ENCODE measurements at regions not wholly inside any gene's neighbourhood (a gene's known extent, or its start where the extent isn't known, plus 50 kb on each side); places are given as distances from the start of the nearest gene placed in this dataset.

DNA sequence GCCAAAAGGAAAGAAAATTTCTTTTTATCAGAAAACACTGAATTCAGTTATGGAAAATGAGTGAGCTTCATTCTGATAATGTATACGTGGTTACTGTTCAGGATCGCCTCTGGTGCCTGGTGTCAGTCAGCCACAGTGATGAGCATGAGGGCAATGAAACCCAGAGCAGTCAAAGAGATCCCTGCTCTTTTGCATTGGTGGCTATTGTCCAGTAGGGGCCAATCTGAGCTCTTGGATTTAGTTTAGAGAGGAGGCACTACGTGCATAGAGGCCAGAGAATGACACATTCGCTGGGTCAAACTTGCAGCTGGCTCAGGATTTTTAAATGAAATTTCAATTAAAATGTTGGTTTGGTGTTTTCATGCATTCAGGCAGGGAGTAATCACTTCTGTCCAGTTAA is 522.9 kb downstream of the TMEM182 start:
- no peak for DNase-seq

DNA sequence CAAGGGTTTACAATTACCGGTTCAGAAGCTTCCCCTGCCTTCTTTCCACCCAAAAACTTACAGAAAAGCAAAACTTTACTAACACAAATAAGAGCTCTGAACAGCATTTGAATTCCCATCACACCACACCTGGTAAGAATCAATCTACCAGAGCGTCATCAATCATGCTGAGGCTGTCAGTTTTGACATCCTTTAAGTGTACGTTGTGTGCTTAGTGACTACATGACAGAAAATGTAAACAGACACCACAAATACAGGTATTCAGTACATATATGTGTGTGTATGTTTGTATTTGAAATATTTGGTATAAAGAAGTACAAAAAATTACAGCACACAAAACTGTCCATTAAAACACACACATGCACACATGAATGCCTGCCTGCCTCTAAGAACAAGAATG is 523.5 kb downstream of the TMEM182 start:
- DNase-seq: no peak

DNA sequence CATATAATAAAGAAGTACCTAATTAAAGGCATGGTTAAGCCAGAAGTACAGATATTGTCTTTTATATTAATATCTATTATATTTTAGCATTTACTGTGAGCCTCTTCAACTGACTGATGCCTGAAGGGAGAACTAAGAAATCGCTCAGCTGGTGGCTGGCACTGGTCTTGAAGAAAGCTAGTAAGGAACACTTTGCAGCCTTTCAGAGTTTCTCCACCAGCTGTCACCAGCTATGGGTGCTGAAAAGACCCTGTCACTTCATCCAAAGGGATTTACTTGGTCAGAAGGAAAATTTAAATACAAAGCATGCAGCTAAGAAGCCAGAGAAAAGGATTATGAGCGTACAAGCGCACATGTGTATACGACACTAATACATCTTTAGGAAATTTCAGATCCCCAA is 525.9 kb downstream of the TMEM182 start:
- DNase-seq: no peak

DNA sequence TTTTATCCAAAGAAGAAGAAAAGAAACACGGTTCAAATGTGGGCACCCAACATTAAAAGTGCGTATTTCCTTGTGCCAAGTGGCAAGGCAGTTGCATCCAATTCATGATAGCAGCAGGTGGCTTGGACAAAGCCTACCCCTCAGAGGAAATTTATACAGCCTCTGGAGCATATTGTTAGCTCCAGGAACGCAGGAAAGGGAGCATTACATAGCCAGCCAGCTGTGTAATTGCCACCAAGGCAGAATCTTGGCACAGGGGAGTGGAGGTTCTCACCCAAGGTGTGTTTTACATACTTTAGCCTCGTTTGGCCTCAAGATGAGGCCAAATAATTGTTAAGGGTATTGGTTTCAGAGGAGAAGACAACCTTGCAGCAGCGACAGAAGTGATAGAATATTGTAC is 526.9 kb downstream of the TMEM182 start:
- DNase-seq: no peak

DNA sequence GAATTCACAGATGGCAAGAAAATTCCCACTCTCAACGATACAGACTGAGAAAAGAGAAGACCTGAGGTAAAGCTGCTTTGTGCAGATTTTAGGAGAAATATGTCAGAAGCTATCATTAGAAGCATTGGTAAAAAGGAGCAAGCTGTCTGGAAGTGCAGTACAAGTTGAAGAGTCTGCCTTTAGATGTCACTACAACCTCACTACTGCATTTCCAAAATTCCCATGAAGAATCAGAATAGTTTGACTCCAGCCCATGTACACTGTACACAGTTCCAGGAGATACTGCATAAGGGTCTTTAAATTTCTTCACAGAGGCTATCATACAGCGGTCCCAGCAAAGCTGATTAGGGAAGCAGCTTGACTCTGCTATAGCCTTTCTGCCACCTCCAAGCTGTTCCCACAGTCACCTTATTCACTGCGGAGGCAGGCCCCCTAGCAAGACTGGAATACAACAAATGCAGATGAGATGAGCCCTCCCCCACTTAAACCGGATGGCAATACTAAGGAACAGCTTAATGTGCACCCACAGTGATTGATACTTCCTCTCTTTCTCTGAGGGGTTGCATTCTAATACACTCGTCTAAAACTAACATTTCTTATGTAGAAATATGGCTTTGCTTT is 527.4 kb downstream of the TMEM182 start:
- DNase-seq: no peak

DNA sequence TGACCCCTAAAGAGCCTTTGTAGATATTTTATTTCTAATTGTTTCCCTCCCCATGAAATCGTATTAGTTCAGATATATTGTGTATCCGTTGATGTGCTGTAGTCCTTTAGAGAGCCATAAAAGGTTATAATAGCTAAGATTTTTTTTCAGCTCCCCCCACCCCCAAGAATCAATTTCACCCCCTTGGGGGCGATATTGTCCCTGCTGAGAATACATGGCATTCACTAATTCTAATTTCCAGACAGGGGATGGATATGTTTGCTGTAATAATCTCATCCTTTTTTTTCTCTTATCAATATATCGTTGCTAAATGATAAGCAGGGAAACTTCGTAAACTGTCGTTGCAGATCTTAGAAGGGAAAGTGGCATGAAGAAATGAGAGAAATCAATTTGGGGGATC is 530.7 kb downstream of the TMEM182 start:
- no peak for DNase-seq

DNA sequence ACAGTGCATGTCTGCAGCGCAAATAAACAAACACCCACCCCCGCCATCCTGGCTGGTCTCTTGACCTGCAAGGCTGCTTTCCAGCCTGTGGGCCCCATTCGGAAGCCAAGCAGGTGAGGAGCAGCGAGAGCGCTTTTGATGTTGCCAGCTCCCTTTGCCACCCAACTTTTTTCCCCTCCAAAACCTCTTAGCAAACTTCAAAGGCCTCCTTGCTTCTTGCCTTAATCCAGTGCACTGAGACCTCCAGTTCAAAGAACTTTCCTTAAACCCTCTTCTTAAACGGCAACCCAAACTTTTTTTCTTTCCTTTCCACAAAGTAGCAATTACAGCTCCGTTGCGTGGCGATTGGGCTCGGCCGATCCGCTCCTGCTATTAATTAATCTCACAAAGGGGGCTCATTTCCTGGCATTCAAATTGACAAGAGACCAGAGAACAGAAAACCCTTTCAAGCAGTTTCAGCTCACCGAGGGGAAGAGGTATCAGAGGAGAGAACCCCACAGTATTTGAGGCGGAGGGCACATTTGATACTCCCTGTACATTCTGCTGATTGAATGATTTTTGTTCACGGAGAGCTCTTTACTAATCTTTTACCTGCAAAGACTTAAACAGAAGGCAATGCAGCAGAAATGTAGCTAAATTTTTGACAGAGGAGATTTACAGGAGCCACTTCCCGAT is 531.4 kb downstream of the TMEM182 start:
- DNase-seq: no peak

DNA sequence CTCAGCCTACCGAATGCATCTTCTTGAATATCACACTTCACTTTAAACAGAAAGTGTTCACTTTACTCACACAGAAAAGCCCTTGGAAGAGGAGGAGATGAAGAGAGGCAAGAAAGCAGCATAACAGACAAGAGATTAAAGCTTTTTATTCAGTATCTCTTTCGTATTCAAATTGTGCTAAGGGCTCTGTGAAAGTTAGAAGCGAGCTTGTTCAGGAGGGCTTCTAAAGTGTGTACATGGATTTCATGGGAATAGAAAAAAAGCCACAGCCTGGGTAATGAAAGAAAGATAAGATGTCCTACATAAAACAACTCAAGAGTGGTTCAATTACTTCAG is 531.9 kb downstream of the TMEM182 start:
- DNase-seq: no peak

DNA sequence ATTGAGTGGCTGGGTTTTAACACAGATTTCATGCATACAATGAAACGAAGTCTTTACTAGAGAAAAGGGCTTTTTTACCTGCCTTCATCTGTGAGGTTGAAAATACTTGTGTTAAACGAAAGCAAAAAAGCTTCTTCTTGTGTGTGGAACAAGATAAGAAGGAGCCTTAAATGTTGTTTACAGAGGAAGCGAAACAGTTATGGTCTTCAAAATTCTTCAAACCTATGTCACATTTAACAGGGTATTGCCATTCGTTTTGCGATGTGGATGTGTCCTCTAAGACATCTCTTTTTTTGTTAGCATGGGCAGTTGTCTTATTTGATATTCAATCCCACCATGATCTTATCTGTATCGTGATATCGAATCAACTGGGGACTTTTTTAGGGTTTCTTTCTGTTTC is 532.6 kb downstream of the TMEM182 start:
- no peak for DNase-seq

DNA sequence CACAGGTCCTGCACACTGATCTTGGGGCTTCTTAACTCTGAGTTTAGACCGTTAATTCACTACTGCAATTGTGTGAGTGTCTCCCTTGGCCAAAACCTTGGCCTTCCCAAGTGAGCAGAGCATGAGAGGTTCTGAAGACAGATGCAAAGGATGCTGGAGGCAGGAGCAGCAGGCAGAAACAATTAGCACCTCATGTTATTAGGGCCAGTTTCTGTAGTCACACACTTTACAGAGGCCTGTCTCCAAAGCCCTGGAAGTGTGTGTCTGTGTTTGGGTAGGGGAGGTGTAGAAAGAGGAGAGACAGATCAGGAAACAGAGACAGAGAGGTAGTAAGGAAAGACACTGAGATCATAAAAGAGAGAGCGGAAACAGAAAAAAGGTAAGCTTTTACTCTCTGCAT is 533.8 kb downstream of the TMEM182 start:
- no peak for DNase-seq

DNA sequence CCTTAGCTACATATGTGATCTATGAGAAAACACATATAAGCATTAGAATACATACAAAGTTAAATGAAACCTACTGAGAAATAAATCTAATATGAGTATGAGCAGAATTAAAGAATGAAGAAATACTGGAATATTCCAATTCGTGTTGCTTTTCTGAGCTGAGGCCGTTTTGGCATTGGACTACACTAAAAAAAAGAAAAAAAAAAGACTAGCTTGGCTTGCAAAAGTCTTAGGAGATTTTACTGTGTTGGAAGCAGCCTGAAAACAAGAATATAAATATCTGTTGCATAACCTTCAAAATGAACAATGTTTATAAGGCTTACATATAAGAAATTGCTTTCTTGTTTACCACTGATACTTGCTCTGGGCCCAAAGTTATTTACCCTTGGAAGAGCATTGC is 562.8 kb downstream of the TMEM182 start:
- no peak for DNase-seq

DNA sequence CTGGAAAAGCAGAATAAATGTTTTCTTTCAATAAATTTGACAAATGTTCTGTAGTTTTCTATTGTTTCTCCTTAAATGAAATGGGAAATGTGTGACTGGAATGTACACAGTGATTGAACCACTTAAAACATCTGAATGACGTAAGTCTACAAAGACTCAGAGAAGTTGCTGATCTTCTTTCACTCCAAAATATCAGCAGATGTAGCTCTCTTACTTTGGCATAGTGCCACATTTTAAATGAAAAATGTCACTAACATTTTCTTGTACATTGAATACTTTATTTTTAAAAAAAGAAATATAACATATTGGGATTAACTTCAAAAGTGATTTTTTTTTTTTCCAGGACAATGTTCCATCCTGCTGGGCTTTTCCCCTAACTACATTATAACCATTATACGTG is 565.6 kb downstream of the TMEM182 start:
- no peak for DNase-seq

DNA sequence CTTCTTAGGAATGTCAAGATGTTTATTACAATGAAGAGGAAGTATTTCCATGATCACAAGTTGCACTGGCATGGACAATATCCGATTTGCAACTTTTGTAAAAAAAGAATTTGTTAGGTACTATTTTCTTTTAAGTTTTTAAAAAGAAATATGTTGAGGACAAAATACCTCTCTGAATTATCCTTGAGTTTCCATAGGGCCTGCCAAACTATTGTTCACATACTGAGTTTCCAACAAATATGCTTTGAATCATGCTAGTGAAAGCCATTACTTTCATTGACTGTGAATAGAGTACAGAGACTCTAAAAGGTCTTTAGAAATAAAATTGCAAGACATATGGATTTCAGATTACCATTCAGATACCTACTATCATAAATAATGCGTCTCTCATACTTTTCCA is 566.1 kb downstream of the TMEM182 start:
- no peak for DNase-seq

DNA sequence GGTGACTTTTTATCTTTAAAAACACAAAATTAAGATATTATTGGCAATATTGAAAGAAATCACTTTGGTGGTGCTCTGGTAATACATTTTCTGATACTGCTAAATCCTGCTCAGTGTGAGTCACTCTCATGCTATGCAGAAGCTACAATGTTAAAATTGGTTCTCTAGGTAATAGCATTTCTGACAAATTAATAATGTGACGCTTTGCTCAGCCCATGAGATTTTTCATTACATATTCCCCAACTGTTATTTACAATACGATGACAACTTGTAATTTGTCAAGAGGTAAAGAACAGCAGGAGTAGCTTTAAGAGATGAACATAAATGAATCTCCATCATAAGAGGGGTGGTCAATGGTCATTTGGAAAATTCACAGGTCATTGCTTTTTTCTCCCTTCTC is 573.6 kb downstream of the TMEM182 start:
- no peak for DNase-seq

DNA sequence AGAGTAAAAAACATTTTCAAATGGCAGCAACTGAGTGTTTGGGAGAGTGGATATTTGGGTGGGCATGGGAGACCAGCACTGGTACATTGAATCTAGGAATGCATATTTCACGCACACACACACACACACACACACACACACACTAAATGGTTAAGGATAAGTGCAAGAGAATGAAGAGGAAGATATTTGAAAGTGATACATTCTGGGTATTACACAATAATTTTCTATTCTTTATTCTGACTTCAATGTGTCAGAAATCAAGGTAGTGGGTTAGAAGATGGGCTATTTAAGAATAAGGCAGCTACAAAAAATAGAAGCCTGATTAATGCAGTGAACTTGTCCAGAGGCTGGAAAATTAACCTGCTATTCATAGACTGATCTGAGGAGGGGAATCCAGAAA is 577.0 kb downstream of the TMEM182 start:
- DNase-seq: no peak

DNA sequence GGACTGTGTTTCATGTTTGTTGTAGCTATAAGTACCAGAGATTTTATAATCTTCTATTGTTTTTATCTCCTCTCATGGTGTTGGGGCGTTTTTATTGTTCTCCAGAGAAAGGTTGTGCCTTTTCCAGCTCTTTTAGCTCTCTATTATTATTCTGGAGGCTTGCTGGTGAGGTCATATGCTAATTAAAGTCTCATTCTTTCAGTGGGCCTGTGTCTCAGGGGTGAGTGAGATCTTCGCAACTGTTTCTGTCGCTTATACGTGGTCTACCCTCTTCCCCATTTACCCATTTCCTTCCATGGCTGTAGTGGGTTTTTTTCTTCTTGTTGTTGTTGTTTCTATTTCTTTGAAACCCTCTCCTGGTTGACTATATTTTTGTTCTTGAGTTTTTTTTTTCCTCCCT is 584.9 kb downstream of the TMEM182 start:
- DNase-seq: no peak

DNA sequence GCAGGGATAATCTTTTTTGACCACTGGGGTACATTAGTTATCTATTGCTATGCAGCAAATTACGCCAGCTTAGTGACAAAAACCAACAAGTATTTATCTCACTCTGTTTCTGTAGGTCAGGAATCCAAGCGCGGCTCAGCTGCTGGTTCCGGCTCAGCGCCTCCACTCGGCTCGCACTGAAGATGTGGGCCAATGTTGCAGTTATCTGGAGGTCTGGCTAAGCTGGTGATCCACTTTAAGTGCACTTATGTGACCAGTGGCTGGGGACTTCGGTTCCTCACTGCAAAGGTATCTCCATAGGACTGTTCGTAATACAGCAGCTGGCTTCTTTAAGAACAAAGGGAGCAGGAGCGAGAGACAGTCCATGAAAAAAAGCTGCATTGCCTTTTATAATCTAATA is 591.9 kb downstream of the TMEM182 start:
- DNase-seq: no peak

DNA sequence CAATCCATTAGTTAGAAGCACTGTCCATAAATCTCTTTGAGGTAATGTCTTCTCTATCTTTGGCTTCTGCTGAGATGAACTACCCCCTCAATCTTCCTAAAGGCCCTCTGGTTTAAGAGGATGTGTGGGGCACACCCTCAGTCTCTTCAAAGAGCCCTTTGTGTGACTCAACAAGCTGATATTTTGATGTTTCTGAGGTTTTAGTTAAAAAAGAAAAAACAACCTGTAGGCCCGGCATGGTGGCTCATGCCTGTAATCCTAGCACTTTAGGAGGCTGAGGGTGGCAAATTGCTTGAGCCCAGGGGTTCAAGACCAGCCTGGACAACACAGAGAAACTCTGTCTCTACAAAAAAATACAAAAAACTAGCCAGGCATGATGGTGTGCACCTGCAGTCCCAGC is 593.5 kb downstream of the TMEM182 start:
- DNase-seq: no peak

DNA sequence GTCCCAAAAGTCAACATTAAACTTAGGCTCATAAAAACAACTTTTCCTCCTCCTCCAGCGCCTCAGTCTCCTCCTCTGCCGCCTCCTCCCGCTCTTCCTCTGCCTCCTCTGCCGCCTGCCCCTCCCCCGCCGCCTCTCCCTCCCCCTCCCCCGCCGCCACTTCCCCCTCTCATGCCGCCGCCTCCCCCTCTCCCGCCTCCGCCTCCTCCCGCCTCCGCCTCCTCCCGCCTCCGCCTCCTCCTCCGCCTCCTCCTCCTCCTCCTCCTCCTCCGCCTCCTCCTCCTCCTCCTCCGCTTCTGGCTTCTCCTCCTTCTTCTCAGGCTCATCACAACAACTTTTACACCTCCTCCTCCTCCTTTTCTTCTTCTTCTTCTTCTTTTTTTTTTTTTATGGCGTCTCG is 599.9 kb downstream of the TMEM182 start:
- DNase-seq: no peak

DNA sequence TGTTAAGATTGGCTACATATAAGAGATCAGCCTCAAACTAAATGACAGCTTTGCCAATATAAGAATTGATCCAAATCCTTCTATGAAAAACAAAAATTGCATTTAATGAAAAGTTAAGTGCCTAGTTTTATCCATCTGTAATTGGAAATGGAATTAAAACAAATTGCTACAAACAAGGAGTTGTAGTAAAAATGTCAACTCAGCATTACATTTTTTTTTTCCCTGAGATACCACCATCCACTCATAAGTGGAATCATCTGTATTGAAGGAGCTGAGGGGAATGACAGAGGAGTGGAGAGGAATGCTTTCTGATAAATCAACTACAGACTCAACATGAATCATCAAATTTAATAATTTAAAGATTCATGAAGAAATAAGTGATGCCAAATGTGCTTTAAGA is 601.8 kb downstream of the TMEM182 start:
- DNase-seq: no peak

DNA sequence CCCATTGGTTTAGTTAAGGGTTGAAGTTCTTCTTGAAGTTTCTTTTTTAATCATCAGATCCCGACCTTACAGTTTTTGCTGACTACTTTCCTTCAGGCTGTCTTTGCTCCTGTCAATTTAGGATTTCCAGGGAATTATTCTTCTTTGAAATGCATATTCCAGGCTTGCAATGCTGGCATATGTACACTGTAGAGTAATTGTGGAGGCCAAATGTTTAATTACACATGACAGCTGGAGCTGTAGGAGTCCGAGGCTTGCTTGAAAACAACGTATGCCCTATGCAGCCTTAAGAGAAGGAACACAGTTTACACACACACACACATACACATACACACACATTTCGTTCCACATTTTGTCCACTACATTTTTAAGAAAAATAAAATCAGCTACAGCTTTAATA is 602.3 kb downstream of the TMEM182 start:
- no peak for DNase-seq

DNA sequence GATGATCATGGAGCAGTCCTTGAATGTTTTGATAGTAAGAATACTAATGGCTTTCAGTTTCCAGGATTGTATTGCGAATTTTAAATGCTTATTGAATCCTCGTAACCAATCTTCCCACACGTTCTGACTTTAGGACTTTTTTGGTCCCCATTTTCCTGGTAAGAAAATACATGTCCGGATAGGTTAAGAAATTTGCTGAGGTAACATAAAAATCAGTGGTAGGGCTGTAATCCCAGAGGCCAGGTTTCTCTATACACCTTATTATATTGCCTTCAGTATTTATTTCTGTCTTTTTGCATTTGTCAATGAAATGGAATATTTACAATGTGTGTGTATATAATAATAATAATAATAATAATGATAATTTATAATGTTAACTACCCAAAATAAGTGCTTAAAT is 603.2 kb downstream of the TMEM182 start:
- DNase-seq: no peak

DNA sequence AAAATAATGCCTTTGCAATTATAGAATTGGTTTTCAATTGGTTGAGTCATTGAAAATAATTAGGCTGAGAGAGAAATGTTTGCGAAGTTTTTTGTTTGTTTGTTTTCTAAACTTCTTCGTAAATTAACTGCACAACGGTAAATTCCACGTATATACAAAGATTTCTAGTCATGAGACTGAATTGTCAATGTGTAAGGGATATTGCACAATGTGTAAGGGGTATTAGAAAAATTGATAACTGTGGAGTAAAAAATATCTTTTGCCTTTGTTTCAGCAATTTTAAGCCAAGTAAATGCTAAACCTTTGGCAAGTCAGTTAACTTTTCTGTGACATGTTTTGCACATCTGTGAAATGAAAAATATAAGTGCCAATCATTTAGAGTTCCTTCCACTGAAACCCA is 606.0 kb downstream of the TMEM182 start:
- no peak for DNase-seq

DNA sequence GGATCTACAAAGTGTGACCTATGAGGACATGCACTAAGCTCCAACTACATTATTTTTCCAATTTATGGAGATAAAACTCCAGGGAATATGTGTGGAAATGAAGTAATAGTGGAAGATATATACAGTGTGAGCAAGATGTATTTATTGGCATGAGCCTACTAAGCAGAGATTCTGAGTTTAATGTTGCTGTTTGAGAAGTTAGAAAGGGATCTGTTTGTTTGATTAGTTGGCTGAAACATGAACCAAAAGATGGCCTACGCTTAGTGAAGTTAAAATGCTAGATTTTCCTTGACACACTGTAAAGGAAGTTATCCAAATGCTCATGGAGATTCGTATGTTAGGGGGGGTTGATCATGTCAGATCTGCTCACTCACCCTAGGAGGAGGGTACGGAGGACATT is 621.7 kb downstream of the TMEM182 start:
- DNase-seq: no peak

DNA sequence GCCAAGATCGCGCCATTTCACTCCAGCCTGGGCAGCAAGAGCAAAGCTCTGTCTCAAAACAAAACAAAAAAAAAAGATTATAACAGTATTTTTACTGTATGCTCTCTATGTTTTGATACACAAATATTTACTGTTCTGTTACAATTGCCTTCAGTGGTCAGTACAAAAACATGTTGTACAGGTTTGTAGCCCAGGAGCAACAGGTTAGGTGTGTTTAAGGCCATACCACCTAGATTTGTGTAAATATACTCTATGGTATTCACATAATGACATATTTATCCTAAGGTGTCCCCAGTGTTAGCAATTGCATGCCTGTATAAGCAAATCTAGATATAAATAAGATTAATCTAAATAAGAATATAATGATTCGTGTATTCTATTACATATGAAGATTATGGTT is 625.0 kb downstream of the TMEM182 start:
- no peak for DNase-seq

DNA sequence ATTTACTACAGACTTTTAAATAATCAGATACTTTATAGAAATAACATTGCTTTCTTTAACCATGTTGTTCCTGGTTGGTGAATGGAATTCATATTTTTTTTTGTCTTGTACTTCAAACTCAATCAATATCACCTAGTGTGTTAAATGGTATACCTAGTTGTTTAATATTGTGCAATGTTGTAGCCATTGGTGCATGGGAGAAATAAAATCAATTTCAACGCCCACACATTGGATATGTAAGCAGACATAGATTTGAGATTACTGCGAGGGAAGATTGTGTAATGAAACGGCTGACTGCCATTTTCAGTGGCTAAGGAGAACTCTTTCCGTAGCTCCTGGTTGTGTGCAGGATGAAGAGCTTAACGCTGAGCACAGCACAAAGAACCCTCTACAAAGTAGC is 626.1 kb downstream of the TMEM182 start:
- no peak for DNase-seq
